ENCODE measurements at regions not wholly inside any gene's neighbourhood (a gene's known extent, or its start where the extent isn't known, plus 50 kb on each side); places are given as distances from the start of the nearest gene placed in this dataset.

DNA sequence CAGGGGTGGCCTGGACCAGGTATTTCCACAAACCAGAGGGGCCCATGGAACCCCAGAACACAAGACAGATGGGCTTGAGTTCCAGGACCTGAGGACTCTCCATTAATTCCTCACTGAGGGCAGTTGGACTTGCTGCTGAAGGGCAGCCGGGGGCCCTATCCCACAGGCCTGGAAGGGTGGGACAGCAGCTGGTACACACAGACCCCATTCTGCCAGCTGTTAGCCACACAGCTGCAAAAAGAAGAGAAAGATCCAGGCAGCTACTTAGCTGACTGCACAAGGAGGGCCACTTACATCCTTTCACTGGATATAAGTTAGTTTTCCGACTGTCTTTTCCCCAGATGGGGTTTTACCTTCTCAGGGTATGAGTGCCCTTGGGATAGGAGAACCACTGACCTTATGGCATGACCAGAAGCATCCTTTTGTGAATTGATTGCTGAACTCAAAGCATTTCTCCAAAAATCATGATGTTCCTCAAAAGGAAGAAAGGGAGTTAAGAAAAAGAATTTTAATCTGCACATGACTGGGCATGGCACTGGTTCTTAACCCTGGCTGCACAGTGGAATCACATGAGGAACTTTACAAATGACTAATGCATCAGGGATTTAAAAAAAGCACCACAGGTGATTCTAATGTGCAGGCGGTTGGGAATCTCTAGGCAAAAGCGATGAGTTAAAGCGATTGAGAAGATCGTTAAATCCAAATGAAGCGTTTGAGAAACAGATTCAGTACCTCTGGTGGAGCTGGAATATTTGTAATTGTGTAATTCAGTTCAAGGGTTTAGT, 199.4 kb downstream of the TFAP2A start:
- Histone ChIP-seq H3K36me3 (ENCODE audit: control insufficient read depth in 2 of 2, extremely low read depth in 1 of 2, insufficient read depth in 1 of 2, low read length in 1 of 2) (no peaks in the 10 kb centered on the region), H3K4me3 (ENCODE audit: control insufficient read depth in 1 of 2, extremely low read depth in 1 of 2, low read length in 1 of 2) (no peak overlapping the region), H3K27ac (ENCODE audit: low read length) (no peak overlapping the region), H3K9me3 (no peaks in the 10 kb centered on the region), H3K27me3 (replicated peaks in 1 of 2; ENCODE audit: control insufficient read depth in 2 of 2, extremely low read depth in 1 of 2, insufficient read depth in 2 of 2, low read length in 1 of 2) (peaks cover 0 to 3% of the 10 kb centered on the region in 2 experiments), H3K4me1 (ENCODE audit: control insufficient read depth in 1 of 2, extremely low read depth in 1 of 2, insufficient read depth in 2 of 2, low read length in 2 of 2) (no peaks in the 10 kb centered on the region)
- H3K4me1 Mint-ChIP-seq: no peaks in the 10 kb centered on the region
- H3K36me3 Mint-ChIP-seq: no peaks in the 10 kb centered on the region
- DNase-seq: no peak
- H3K9me3 Mint-ChIP-seq: peaks cover 0 to 3% (median 0%) of the 10 kb centered on the region in 3 donors
- peaks cover 0 to 3% of the 10 kb centered on the region in 2 donors for H3K27me3 Mint-ChIP-seq
- H3K27ac Mint-ChIP-seq: no peak overlapping the region
- WGBS (ENCODE audit: insufficient coverage): 93% methylated on average over 2 of the region's 7 CpGs
- ChIA-PET CTCF (no interaction called here), POLR2A (no interaction called here)
- ATAC-seq (replicated peaks in 1 of 4): no peak
- no peak overlapping the region for H3K4me3 Mint-ChIP-seq

DNA sequence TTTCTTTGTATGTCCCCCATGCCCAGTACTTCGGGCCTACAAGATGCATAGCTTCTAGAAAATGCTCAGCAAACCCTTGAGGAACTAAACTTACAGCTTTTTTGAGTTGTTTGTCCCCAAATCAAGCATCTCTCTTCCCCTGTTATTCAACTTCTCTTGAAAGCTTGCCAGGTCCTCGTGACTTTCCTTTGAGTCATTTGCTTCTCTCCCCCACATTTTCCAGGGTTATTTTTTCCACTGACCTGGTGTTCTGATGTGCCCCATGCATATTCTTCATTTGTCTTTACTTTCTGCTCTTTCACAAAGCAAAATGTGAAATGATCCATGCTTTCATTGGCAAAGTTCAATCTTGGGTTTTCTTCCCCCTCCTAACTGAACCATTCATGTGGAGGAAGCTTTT, 204.8 kb downstream of the TFAP2A start:
- Histone ChIP-seq H3K4me3 (ENCODE audit: control insufficient read depth in 1 of 2, extremely low read depth in 1 of 2, low read length in 1 of 2) (no peak overlapping the region), H3K27me3 (replicated peaks in 1 of 2; ENCODE audit: control insufficient read depth in 2 of 2, extremely low read depth in 1 of 2, insufficient read depth in 2 of 2, low read length in 1 of 2) (no peaks in the 10 kb centered on the region), H3K4me1 (ENCODE audit: control insufficient read depth in 1 of 2, extremely low read depth in 1 of 2, insufficient read depth in 2 of 2, low read length in 2 of 2) (no peaks in the 10 kb centered on the region), H3K9me3 (no peaks in the 10 kb centered on the region), H3K27ac (ENCODE audit: low read length) (no peak overlapping the region), H3K36me3 (ENCODE audit: control insufficient read depth in 2 of 2, extremely low read depth in 1 of 2, insufficient read depth in 1 of 2, low read length in 1 of 2) (no peaks in the 10 kb centered on the region)
- WGBS (ENCODE audit: insufficient coverage): 12% methylated on average over 2 of the region's 2 CpGs
- Mint-ChIP-seq H3K9me3 (peaks cover 0 to 3% (median 0%) of the 10 kb centered on the region in 3 donors), H3K27me3 (peaks cover 0 to 7% of the 10 kb centered on the region in 2 donors), H3K36me3 (no peaks in the 10 kb centered on the region), H3K4me1 (no peaks in the 10 kb centered on the region), H3K27ac (no peak overlapping the region), H3K4me3 (no peak overlapping the region)
- DNase-seq (no peak), ATAC-seq (replicated peaks in 1 of 4) (no peak)
- ChIA-PET CTCF (no interaction called here), POLR2A (no interaction called here)

DNA sequence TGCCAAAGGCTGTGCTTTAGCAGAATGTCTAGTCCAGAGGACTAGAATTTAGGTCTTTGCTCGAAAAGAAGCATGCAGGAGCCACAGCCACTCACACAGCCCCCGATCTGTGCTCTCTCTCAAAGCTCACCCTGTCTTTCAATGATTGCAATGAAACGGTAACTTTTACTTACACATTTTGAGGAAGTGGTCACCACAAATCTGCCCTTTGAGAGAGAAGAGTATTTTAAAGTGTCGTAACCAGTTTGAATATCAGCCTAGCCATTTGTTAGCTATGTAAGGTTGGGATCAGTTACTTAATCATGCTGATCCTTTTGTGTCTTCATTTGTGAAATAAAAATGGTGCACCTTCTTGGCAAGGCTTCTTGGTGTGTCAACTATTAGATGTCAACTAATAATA, 209.0 kb downstream of the TFAP2A start:
- Mint-ChIP-seq H3K4me1 (no peaks in the 10 kb centered on the region), H3K36me3 (no peaks in the 10 kb centered on the region), H3K27ac (no peak overlapping the region), H3K4me3 (no peak overlapping the region), H3K9me3 (no peaks in the 10 kb centered on the region), H3K27me3 (peaks cover 0 to 5% of the 10 kb centered on the region in 2 donors)
- no peak overlapping the region for H3K27ac ChIP-seq (ENCODE audit: low read length)
- no peak for DNase-seq
- 0% methylated on average over 1 of the region's 4 CpGs for WGBS (ENCODE audit: insufficient coverage)
- ChIA-PET POLR2A (no interaction called here), CTCF (no interaction called here)
- no peak for ATAC-seq (replicated peaks in 1 of 4)
- H3K36me3 ChIP-seq (ENCODE audit: control insufficient read depth in 2 of 2, extremely low read depth in 1 of 2, insufficient read depth in 1 of 2, low read length in 1 of 2): no peaks in the 10 kb centered on the region
- H3K4me1 ChIP-seq (ENCODE audit: control insufficient read depth in 1 of 2, extremely low read depth in 1 of 2, insufficient read depth in 2 of 2, low read length in 2 of 2): no peaks in the 10 kb centered on the region
- no peak overlapping the region for H3K4me3 ChIP-seq (ENCODE audit: control insufficient read depth in 1 of 2, extremely low read depth in 1 of 2, low read length in 1 of 2)
- H3K9me3 ChIP-seq: no peaks in the 10 kb centered on the region
- no peaks in the 10 kb centered on the region for H3K27me3 ChIP-seq (replicated peaks in 1 of 2; ENCODE audit: control insufficient read depth in 2 of 2, extremely low read depth in 1 of 2, insufficient read depth in 2 of 2, low read length in 1 of 2)

DNA sequence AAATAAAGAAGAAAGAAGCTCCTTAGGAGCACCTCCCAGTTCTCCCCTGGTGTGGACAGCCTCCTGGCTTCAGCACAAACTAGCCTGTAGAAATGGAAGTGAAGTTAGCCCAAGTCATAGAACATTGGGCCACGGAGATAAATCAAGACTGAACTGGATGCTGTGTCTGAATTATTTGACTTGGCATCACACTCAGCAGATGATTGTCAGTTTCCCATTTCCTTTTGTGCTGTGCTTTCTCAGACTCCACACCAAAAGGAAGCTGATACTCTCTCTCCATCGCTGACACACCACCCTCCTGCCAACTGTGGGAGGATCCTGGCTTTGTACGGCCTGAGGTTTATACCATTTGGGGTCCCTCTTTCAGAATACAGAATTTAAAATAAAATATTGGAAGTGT, 209.8 kb downstream of the TFAP2A start:
- CTCF ChIA-PET: interaction anchor here in 1 of 2 donors (0.5 kb wide), 1 partner anchor 192 kb away, joined by 5 read pairs; no protein-coding TSS in a partner anchor
- POLR2A ChIA-PET: no interaction called here
- WGBS (ENCODE audit: insufficient coverage): 0% methylated on average over 1 of the region's 3 CpGs

DNA sequence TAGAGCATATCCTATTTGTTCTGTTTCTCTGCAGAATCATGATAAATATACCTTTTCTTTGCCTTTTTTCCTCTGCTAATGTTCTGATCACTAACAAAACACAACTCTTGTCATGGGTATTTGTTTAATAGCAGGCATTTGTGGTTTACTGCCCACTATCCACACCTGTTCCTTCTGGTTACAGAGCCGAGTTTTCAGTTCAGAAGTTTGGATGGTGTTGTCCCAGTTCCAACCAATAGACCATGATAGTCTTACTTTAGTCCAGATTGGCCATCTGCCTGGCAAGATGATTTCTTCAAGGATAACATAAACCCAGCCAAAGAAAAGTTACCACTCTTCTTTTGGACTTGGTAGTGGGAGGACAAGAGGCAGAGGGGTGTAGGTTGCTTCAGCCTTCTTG, 211.2 kb downstream of the TFAP2A start:
- no peak overlapping the region for H3K4me3 Mint-ChIP-seq
- H3K27ac Mint-ChIP-seq: no peak overlapping the region
- no peak overlapping the region for H3K27ac ChIP-seq (ENCODE audit: low read length)
- no peaks in the 10 kb centered on the region for H3K4me1 ChIP-seq (ENCODE audit: control insufficient read depth in 1 of 2, extremely low read depth in 1 of 2, insufficient read depth in 2 of 2, low read length in 2 of 2)
- H3K9me3 Mint-ChIP-seq: peaks cover 0 to 6% (median 6%) of the 10 kb centered on the region in 3 donors
- 20% methylated on average over 1 of the region's 1 CpG for WGBS (ENCODE audit: insufficient coverage)
- DNase-seq (no peak), ATAC-seq (replicated peaks in 1 of 4) (no peak)
- CTCF ChIA-PET: no interaction called here
- H3K4me3 ChIP-seq (ENCODE audit: control insufficient read depth in 1 of 2, extremely low read depth in 1 of 2, low read length in 1 of 2): no peak overlapping the region
- peaks cover 0 to 5% of the 10 kb centered on the region in 2 donors for H3K27me3 Mint-ChIP-seq
- H3K36me3 Mint-ChIP-seq: no peaks in the 10 kb centered on the region
- H3K4me1 Mint-ChIP-seq: no peaks in the 10 kb centered on the region
- no peaks in the 10 kb centered on the region for H3K36me3 ChIP-seq (ENCODE audit: control insufficient read depth in 2 of 2, extremely low read depth in 1 of 2, insufficient read depth in 1 of 2, low read length in 1 of 2)
- POLR2A ChIA-PET: no interaction called here
- no peaks in the 10 kb centered on the region for H3K9me3 ChIP-seq
- no peaks in the 10 kb centered on the region for H3K27me3 ChIP-seq (replicated peaks in 1 of 2; ENCODE audit: control insufficient read depth in 2 of 2, extremely low read depth in 1 of 2, insufficient read depth in 2 of 2, low read length in 1 of 2)

More for the DNA sequence above, 209.8 kb downstream of the TFAP2A start:
- no peaks in the 10 kb centered on the region for H3K36me3 Mint-ChIP-seq
- Histone ChIP-seq H3K27ac (ENCODE audit: low read length) (no peak overlapping the region), H3K36me3 (ENCODE audit: control insufficient read depth in 2 of 2, extremely low read depth in 1 of 2, insufficient read depth in 1 of 2, low read length in 1 of 2) (no peaks in the 10 kb centered on the region), H3K4me1 (ENCODE audit: control insufficient read depth in 1 of 2, extremely low read depth in 1 of 2, insufficient read depth in 2 of 2, low read length in 2 of 2) (no peaks in the 10 kb centered on the region), H3K4me3 (ENCODE audit: control insufficient read depth in 1 of 2, extremely low read depth in 1 of 2, low read length in 1 of 2) (no peak overlapping the region), H3K9me3 (no peaks in the 10 kb centered on the region), H3K27me3 (replicated peaks in 1 of 2; ENCODE audit: control insufficient read depth in 2 of 2, extremely low read depth in 1 of 2, insufficient read depth in 2 of 2, low read length in 1 of 2) (no peaks in the 10 kb centered on the region)
- H3K9me3 Mint-ChIP-seq: peaks cover 0 to 6% (median 5%) of the 10 kb centered on the region in 3 donors
- H3K4me1 Mint-ChIP-seq: no peaks in the 10 kb centered on the region
- DNase-seq (no peak), ATAC-seq (replicated peaks in 1 of 4) (no peak)
- no peak overlapping the region for H3K27ac Mint-ChIP-seq
- no peak overlapping the region for H3K4me3 Mint-ChIP-seq
- peaks cover 0 to 5% of the 10 kb centered on the region in 2 donors for H3K27me3 Mint-ChIP-seq

DNA sequence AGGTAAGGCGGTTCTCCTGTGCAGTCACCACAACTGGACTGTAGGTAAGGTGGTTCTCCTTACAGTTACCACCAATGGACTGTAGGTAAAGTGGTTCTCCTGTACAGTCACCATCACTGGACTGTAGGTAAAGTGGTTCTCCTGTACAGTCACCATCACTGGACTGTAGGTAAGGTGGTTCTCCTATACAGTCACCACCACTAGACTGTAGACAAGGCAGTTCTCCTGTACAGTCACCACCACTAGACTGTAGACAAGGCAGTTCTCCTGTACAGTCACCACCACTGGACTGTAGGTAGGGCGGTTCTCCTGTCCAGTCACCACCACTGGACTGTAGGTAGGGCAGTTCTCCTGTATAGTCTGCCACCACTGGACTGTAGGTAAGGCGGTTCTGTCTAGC, 212.3 kb downstream of the TFAP2A start:
- H3K27ac Mint-ChIP-seq: no peak overlapping the region
- POLR2A ChIA-PET: no interaction called here
- Histone ChIP-seq H3K27me3 (replicated peaks in 1 of 2; ENCODE audit: control insufficient read depth in 2 of 2, extremely low read depth in 1 of 2, insufficient read depth in 2 of 2, low read length in 1 of 2) (no peaks in the 10 kb centered on the region), H3K4me3 (ENCODE audit: control insufficient read depth in 1 of 2, extremely low read depth in 1 of 2, low read length in 1 of 2) (no peak overlapping the region), H3K9me3 (no peaks in the 10 kb centered on the region), H3K4me1 (ENCODE audit: control insufficient read depth in 1 of 2, extremely low read depth in 1 of 2, insufficient read depth in 2 of 2, low read length in 2 of 2) (no peaks in the 10 kb centered on the region), H3K36me3 (ENCODE audit: control insufficient read depth in 2 of 2, extremely low read depth in 1 of 2, insufficient read depth in 1 of 2, low read length in 1 of 2) (no peaks in the 10 kb centered on the region), H3K27ac (ENCODE audit: low read length) (no peak overlapping the region)
- H3K27me3 Mint-ChIP-seq: peaks cover 0 to 5% of the 10 kb centered on the region in 2 donors
- 100% methylated on average over 1 of the region's 3 CpGs for WGBS (ENCODE audit: insufficient coverage)
- ATAC-seq (replicated peaks in 1 of 4) (no peak), DNase-seq (no peak)
- CTCF ChIA-PET: no interaction called here
- H3K9me3 Mint-ChIP-seq: peaks cover 0 to 6% (median 6%) of the 10 kb centered on the region in 3 donors
- H3K36me3 Mint-ChIP-seq: no peaks in the 10 kb centered on the region
- H3K4me1 Mint-ChIP-seq: no peaks in the 10 kb centered on the region
- no peak overlapping the region for H3K4me3 Mint-ChIP-seq
